Adrenal gland (tissue), 5 donors: ENCODE measurements at regions not wholly inside any gene's neighbourhood (a gene's known extent, or its start where the extent isn't known, plus 50 kb on each side); places are given as distances from the start of the nearest gene placed in this dataset.

Experiments used
- POLR2A ChIP-seq, 2 donors: fragments of 450-650 bp; IDR thresholded peaks; one replicate each; pipeline ENCODE4 v1.6.1; 2017; ENCODE audit warnings: antibody characterized with exemption in 2 of 2, mild to moderate bottlenecking in 2 of 2, moderate library complexity in 1 of 2
- TF ChIP-seq, protein P1 (sequence below), 6 experiments: fragments of 450-650 bp in 4 of 6; fragments of 200-600 bp in 2 of 6; sonication (generic) in 1 of 6; IDR thresholded peaks; 1 replicate in 5 of 6; 2 replicates in 1 of 6; pipeline versions ENCODE4 v1.5.1 to v1.8.0; 2016 to 2021; ENCODE audit warnings: antibody characterized with exemption in 6 of 6, mild to moderate bottlenecking in 2 of 6, moderate library complexity in 1 of 6
- donor health status: DM: no; HTN: no; CAD: no.

DNA sequence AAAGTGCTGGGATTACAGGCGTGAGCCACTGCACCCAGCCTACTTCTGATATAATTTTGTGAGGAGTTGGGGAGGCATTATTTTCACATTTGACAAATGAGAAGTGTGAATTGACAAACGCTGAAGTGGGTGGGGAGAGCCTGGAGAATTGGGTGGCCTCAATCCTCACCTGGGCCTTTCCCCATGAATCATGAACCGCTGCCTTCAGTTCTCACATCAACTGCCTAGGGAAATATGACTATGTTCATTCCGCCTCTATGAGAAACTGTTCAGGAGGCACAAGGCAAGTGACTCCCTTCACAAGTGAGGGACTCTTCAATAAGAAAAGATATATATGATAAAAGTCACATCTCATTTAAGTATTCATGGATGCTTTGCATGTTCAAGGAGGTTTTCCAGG is 96.6 kb upstream of the RND3 start:
- TF ChIP-seq POLR2A (IDR thresholded peaks at IDR 0.05), result no peak
- TF ChIP-seq, protein P1, sequence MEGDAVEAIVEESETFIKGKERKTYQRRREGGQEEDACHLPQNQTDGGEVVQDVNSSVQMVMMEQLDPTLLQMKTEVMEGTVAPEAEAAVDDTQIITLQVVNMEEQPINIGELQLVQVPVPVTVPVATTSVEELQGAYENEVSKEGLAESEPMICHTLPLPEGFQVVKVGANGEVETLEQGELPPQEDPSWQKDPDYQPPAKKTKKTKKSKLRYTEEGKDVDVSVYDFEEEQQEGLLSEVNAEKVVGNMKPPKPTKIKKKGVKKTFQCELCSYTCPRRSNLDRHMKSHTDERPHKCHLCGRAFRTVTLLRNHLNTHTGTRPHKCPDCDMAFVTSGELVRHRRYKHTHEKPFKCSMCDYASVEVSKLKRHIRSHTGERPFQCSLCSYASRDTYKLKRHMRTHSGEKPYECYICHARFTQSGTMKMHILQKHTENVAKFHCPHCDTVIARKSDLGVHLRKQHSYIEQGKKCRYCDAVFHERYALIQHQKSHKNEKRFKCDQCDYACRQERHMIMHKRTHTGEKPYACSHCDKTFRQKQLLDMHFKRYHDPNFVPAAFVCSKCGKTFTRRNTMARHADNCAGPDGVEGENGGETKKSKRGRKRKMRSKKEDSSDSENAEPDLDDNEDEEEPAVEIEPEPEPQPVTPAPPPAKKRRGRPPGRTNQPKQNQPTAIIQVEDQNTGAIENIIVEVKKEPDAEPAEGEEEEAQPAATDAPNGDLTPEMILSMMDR (IDR thresholded peaks at IDR 0.05), result no peak
